SK-N-SH (cell line): ENCODE measurements at regions not wholly inside any gene's neighbourhood (a gene's known extent, or its start where the extent isn't known, plus 50 kb on each side); places are given as distances from the start of the nearest gene placed in this dataset.

Experiments used
- CTCF ChIP-seq: fragments of 200-600 bp; sonication (generic); IDR thresholded peaks from 2 replicates; pipeline ENCODE4 v1.6.1; 2017; ENCODE audit warnings: antibody characterized with exemption, mild to moderate bottlenecking, moderate library complexity
- EP300 ChIP-seq, 2 experiments: IDR thresholded peaks; 2 replicates each; pipeline versions ENCODE4 v1.4.0 to v1.6.1; 2012; ENCODE audit warnings: borderline replicate concordance in 1 of 2, low read depth in 1 of 2, low read length in 1 of 2
- MAX ChIP-seq: IDR thresholded peaks from 2 replicates; pipeline ENCODE4 v1.4.0; 2012; ENCODE audit warnings: low read depth
- POLR2AphosphoS5 ChIP-seq: IDR thresholded peaks from 2 replicates; pipeline ENCODE4 v1.6.1; 2012; ENCODE audit warnings: low read depth, low read length
- RAD21 ChIP-seq: IDR thresholded peaks from 2 replicates; pipeline ENCODE4 v1.6.1; 2012; ENCODE audit warnings: mild to moderate bottlenecking, low read length
- REST ChIP-seq: IDR thresholded peaks from 2 replicates; pipeline ENCODE4 v1.6.1; 2012; ENCODE audit warnings: mild to moderate bottlenecking, low read depth, low read length, moderate library complexity
- ZBTB33 ChIP-seq: IDR thresholded peaks from 2 replicates; pipeline ENCODE4 v1.4.0; 2012; ENCODE audit warnings: low read depth, borderline replicate concordance

- TF ChIP-seq CTCF (no peak), EP300 (IDR thresholded peaks at IDR 0.05; ENCODE audit: borderline replicate concordance in 1 of 2, low read depth in 1 of 2, low read length in 1 of 2) (no peak), MAX (no peak), REST (no peak), POLR2AphosphoS5 (no peak), RAD21 (no peak), ZBTB33 (no peak)
These were observed 135.9 kb upstream of the TPM1 start for GRCh38 chr15:62906627-62907026.
